ENCODE measurements at regions not wholly inside any gene's neighbourhood (a gene's known extent, or its start where the extent isn't known, plus 50 kb on each side); places are given as distances from the start of the nearest gene placed in this dataset.
"Not testable (repeated sequence)": the region's sequence is repeated elsewhere in the genome, so short reads cannot be mapped to it uniquely, and the experiment has no call there.

DNA sequence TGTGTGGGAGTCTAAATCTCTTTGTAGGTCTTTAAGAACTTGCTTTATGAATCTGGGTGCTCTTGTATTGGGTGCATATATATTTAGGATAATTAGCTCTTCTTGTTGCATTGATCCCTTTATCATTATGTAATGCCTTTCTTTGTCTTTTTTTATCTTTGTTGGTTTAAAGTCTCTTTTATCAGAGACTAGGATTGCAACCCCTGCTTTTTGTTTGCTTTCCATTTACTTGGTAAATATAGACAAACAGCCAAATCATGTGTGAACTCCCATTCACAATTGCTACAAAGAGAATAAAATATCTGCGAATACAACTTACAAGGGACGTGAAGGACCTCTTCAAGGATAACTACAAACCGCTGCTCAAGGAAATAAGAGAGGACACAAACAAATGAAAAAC lies 198.2 kb upstream of the APCDD1 start:
- POLR2A ChIA-PET, H3K4me3 Mint-ChIP-seq, H3K4me1 Mint-ChIP-seq: not testable (repeated sequence)

GRCh38 chr18:10258836-10259474 lies 195.5 kb upstream of the APCDD1 start:
- no peaks in the 10 kb centered on the region for H3K36me3 Mint-ChIP-seq (ENCODE audit: low read depth)

More for the DNA sequence above, 198.2 kb upstream of the APCDD1 start:
- intact Hi-C loops (cut with DNase I, micrococcal nuclease); DNase-seq; H3K27ac Mint-ChIP-seq; ATAC-seq; H3K9me3 Mint-ChIP-seq (ENCODE audit: low read depth); H3K27me3 Mint-ChIP-seq; CTCF ChIA-PET; H3K36me3 Mint-ChIP-seq (ENCODE audit: low read depth): not testable (repeated sequence)

GRCh38 chr18:10259901-10260300 lies 194.5 kb upstream of the APCDD1 start:
- Mint-ChIP-seq H3K4me3 (no peak overlapping the region), H3K27me3 (no peaks in the 10 kb centered on the region), H3K27ac (no peak overlapping the region), H3K36me3 (ENCODE audit: low read depth) (no peaks in the 10 kb centered on the region), H3K9me3 (ENCODE audit: low read depth) (peaks cover 3% of the 10 kb centered on the region), H3K4me1 (no peaks in the 10 kb centered on the region)
- ATAC-seq (no peak), DNase-seq (no peak)
- intact Hi-C loops (cut with DNase I, micrococcal nuclease): loop anchor here in 1 of 2 experiments (10.0 kb wide), 1 partner anchor 65 kb away; no protein-coding TSS in a partner anchor
- CTCF ChIA-PET: no interaction called here
- POLR2A ChIA-PET: no interaction called here

More at GRCh38 chr18:10258836-10259474, 195.5 kb upstream of the APCDD1 start:
- peaks cover 3% of the 10 kb centered on the region for H3K9me3 Mint-ChIP-seq (ENCODE audit: low read depth)
- ATAC-seq (no peak), DNase-seq (no peak)
- H3K27ac Mint-ChIP-seq: no peak overlapping the region
- no peaks in the 10 kb centered on the region for H3K4me1 Mint-ChIP-seq
- ChIA-PET CTCF (interaction anchor here (1.0 kb wide), 1 partner anchor 10 kb away, joined by 4 read pairs; no protein-coding TSS in a partner anchor), POLR2A (no interaction called here)
- intact Hi-C loops (cut with DNase I, micrococcal nuclease): no loop called here
- no peak overlapping the region for H3K4me3 Mint-ChIP-seq
- H3K27me3 Mint-ChIP-seq: no peaks in the 10 kb centered on the region

DNA sequence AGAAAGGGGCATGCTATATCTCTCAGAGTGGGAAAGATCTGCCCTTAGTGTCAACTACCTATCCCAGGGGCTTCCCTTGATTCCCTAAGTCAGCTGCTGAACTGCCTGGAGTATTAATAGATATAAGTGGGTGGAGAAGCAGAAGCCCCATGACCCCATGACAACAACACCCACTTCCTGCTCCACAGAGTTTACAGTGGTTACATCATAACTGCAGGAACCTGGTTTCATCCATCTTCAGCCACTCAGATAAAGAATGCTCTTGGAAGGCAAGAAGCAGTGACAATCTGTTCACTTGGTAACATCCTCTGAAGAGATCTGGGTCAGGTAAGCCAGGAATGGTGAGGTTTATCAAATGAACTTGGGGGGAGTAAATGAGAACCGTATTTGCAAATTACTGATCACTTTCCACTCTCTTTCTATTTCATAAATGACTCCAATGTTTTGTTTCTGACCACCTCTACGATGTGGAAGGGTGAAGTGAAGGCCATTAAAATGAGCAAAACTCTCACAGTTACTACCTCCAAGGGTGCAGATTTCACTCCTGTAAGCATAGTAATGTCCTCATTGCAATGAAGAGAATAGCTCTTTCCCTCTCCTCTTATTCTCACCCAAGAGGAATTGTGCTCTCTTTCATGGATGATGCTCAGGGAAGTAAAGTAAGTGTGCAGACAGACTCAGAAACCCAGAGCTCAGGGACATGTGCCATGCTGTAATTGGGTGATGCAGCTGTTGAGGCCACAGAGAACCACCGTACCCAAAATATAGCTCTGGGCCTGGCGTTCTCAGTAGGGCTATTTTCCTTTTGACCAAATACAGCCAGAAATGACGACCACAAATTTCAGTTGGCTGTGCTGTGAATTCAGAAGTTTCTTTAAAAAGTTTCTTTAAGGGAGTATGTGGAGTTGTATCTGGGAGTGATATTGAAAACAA lies 192.8 kb upstream of the APCDD1 start:
- Mint-ChIP-seq H3K36me3 (ENCODE audit: low read depth) (no peaks in the 10 kb centered on the region), H3K4me1 (no peaks in the 10 kb centered on the region), H3K27ac (no peak overlapping the region), H3K4me3 (no peak overlapping the region), H3K9me3 (ENCODE audit: low read depth) (peaks cover 2% of the 10 kb centered on the region), H3K27me3 (no peaks in the 10 kb centered on the region)
- CTCF ChIA-PET: interaction anchor here (0.6 kb wide), 1 partner anchor 123 kb away, joined by 3 read pairs; no protein-coding TSS in a partner anchor
- no peak for DNase-seq
- POLR2A ChIA-PET: no interaction called here
- intact Hi-C loops (cut with DNase I, micrococcal nuclease): loop anchor here in 1 of 2 experiments (10.0 kb wide), 1 partner anchor 63 kb away; no protein-coding TSS in a partner anchor
- no peak for ATAC-seq

DNA sequence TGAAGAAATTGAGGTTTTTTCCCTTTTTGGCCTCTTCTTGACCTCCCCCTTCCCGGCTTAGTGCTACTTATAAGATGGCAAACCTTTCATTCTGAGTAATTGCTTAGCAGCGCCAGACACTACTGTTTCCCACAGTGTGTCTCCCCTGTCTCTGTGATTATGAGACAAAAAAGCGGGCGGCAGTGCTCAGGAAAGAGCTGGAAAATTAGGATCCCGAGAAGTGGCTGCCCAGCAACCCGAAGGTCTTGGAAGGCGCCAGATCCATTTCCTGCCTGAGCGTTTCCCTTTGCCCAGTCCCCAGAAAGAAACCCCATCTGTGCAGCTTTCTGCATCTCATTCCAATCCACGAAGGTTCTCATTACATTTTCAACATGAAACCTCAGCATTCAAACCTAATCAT lies 191.9 kb upstream of the APCDD1 start:
- H3K36me3 Mint-ChIP-seq (ENCODE audit: low read depth): no peaks in the 10 kb centered on the region

DNA sequence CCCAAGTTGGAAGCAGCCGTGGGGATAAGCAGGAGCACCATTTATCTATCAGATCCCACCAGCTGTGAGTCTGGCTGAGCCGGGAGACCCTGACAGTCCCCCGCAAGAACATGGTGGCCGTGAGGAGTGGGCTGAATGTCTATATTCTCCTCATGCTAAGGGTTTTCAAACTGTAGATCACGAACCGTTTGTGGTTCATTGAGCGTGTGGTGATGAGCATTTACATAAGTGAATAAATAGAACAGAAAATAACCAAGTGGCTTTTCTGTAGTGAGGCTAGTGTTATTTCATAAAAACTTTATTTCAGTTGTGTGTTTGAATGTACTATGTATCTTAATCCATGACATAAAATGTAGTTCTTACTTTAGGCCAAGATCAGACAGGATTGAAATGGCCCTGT lies 190.2 kb upstream of the APCDD1 start:
- Mint-ChIP-seq H3K4me3 (no peak overlapping the region), H3K27ac (no peak overlapping the region)
- CTCF ChIA-PET: no interaction called here

More for the DNA sequence above, 191.9 kb upstream of the APCDD1 start:
- ChIA-PET CTCF (no interaction called here), POLR2A (no interaction called here)
- H3K27ac Mint-ChIP-seq: no peak overlapping the region
- ATAC-seq (no peak), DNase-seq (no peak)
- no peaks in the 10 kb centered on the region for H3K27me3 Mint-ChIP-seq
- H3K9me3 Mint-ChIP-seq (ENCODE audit: low read depth): no peaks in the 10 kb centered on the region
- no peaks in the 10 kb centered on the region for H3K4me1 Mint-ChIP-seq
- intact Hi-C loops (cut with DNase I, micrococcal nuclease): loop anchor here in 1 of 2 experiments (10.0 kb wide), 1 partner anchor 62 kb away; no protein-coding TSS in a partner anchor
- no peak overlapping the region for H3K4me3 Mint-ChIP-seq

DNA sequence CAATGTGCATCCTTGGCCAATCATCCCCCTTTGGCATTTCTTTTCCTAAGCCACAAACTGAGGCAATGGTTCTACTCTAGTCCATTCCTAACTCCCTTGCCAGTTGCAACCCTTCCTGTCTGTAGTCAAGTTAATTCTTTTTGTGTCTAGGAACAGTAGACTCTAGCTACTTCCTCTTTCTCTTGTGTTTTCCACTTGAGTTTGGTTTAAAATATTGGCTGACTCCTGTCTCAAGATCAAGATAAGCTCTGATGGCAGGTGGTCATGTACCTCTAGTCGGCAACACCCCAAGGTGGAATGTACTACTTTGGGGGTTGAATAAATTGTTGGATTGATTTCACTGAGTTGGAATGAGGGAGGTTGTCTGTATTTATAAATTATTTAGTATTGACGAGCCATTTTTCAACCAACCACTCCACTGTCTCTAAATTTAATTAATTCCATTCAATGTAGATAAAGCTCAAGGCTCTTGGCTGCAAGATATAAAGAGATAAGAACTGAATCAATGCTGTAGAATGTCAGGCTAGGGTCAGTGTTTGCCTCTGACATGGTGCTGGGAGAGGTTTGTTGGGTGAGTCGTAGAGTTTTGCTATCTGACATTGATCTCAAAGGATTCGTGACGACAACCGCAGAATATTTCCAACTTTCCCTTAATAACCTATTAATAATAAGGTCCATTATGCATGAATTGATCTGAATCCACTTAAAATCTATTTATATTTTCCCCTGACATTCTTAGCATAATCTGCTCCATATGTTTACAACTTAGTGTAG lies 188.7 kb upstream of the APCDD1 start:
- no peak overlapping the region for H3K4me3 Mint-ChIP-seq
- H3K4me1 Mint-ChIP-seq: no peaks in the 10 kb centered on the region
- no peak overlapping the region for H3K27ac Mint-ChIP-seq
- ChIA-PET CTCF (no interaction called here), POLR2A (no interaction called here)
- DNase-seq: no peak
- H3K36me3 Mint-ChIP-seq (ENCODE audit: low read depth): no peaks in the 10 kb centered on the region
- no peaks in the 10 kb centered on the region for H3K9me3 Mint-ChIP-seq (ENCODE audit: low read depth)
- no peaks in the 10 kb centered on the region for H3K27me3 Mint-ChIP-seq
- intact Hi-C loops (cut with DNase I, micrococcal nuclease): loop anchor here in 1 of 2 experiments (10.0 kb wide), 1 partner anchor 59 kb away; no protein-coding TSS in a partner anchor
- no peak for ATAC-seq

More for the DNA sequence above, 190.2 kb upstream of the APCDD1 start:
- Mint-ChIP-seq H3K9me3 (ENCODE audit: low read depth) (no peaks in the 10 kb centered on the region), H3K4me1 (no peaks in the 10 kb centered on the region), H3K36me3 (ENCODE audit: low read depth) (no peaks in the 10 kb centered on the region), H3K27me3 (no peaks in the 10 kb centered on the region)
- ATAC-seq: no peak
- POLR2A ChIA-PET: no interaction called here
- no peak for DNase-seq
- intact Hi-C loops (cut with DNase I, micrococcal nuclease): loop anchor here in 1 of 2 experiments (10.0 kb wide), 1 partner anchor 61 kb away; no protein-coding TSS in a partner anchor

- CTCF ChIA-PET: no interaction called here
- H3K4me1 Mint-ChIP-seq: no peaks in the 10 kb centered on the region
- no peak for DNase-seq
- H3K4me3 Mint-ChIP-seq: no peak overlapping the region
- no peaks in the 10 kb centered on the region for H3K9me3 Mint-ChIP-seq (ENCODE audit: low read depth)
- H3K36me3 Mint-ChIP-seq (ENCODE audit: low read depth): no peaks in the 10 kb centered on the region
- no peak overlapping the region for H3K27ac Mint-ChIP-seq
- no peak for ATAC-seq
- POLR2A ChIA-PET: no interaction called here
- intact Hi-C loops (cut with DNase I, micrococcal nuclease): loop anchor here in 1 of 2 experiments (10.0 kb wide), 1 partner anchor 59 kb away; no protein-coding TSS in a partner anchor
- H3K27me3 Mint-ChIP-seq: no peaks in the 10 kb centered on the region
Measured at GRCh38 chr18:10266334-10266590, 188.2 kb upstream of the APCDD1 start.

GRCh38 chr18:10269261-10269660 lies 185.2 kb upstream of the APCDD1 start:
- H3K9me3 Mint-ChIP-seq (ENCODE audit: low read depth): no peaks in the 10 kb centered on the region
- H3K36me3 Mint-ChIP-seq (ENCODE audit: low read depth): no peaks in the 10 kb centered on the region
- intact Hi-C loops (cut with DNase I, micrococcal nuclease): loop anchor here in 1 of 2 experiments (10.0 kb wide), 1 partner anchor 56 kb away; no protein-coding TSS in a partner anchor
- no peak overlapping the region for H3K4me3 Mint-ChIP-seq
- ATAC-seq: no peak
- no peaks in the 10 kb centered on the region for H3K4me1 Mint-ChIP-seq
- DNase-seq: no peak
- no peak overlapping the region for H3K27ac Mint-ChIP-seq
- ChIA-PET POLR2A (no interaction called here), CTCF (interaction anchor here (0.6 to 0.7 kb wide), 2 partner anchors 11 to 370 kb away, joined by 4 read pairs; no protein-coding TSS in a partner anchor)
- H3K27me3 Mint-ChIP-seq: no peaks in the 10 kb centered on the region

GRCh38 chr18:10270151-10270571 lies 184.3 kb upstream of the APCDD1 start:
- DNase-seq: no peak
- Mint-ChIP-seq H3K27ac (no peak overlapping the region), H3K4me3 (no peak overlapping the region), H3K36me3 (ENCODE audit: low read depth) (no peaks in the 10 kb centered on the region), H3K27me3 (no peaks in the 10 kb centered on the region), H3K9me3 (ENCODE audit: low read depth) (no peaks in the 10 kb centered on the region), H3K4me1 (no peaks in the 10 kb centered on the region)
- ChIA-PET POLR2A (no interaction called here), CTCF (interaction anchor here (0.6 kb wide), 1 partner anchor 371 kb away, joined by 4 read pairs; no protein-coding TSS in a partner anchor)
- ATAC-seq: no peak
- intact Hi-C loops (cut with DNase I, micrococcal nuclease): no loop called here

- DNase-seq (no peak), ATAC-seq (no peak)
- no peaks in the 10 kb centered on the region for H3K9me3 Mint-ChIP-seq (ENCODE audit: low read depth)
- H3K27me3 Mint-ChIP-seq: no peaks in the 10 kb centered on the region
- ChIA-PET CTCF (no interaction called here), POLR2A (no interaction called here)
- no peaks in the 10 kb centered on the region for H3K4me1 Mint-ChIP-seq
- intact Hi-C loops (cut with DNase I, micrococcal nuclease): no loop called here
- H3K36me3 Mint-ChIP-seq (ENCODE audit: low read depth): no peaks in the 10 kb centered on the region
- H3K4me3 Mint-ChIP-seq: no peak overlapping the region
- no peak overlapping the region for H3K27ac Mint-ChIP-seq
Measured at GRCh38 chr18:10271481-10271880, 183.0 kb upstream of the APCDD1 start.

Measured in activated CD4-positive, alpha-beta T cell treated with anti-CD3 and anti-CD28 coated beads for 36 hours (primary cell).